Stomach (tissue), 4 donors: ENCODE measurements at regions not wholly inside any gene's neighbourhood (a gene's known extent, or its start where the extent isn't known, plus 50 kb on each side); places are given as distances from the start of the nearest gene placed in this dataset.

Experiments used
- CTCF ChIP-seq, 7 experiments: fragments of 450-650 bp in 4 of 7; fragments of 200-600 bp in 3 of 7; sonication (generic) in 3 of 7; IDR thresholded peaks; one replicate each; pipeline ENCODE4 v1.5.1; 2016 to 2019; ENCODE audit warnings: antibody characterized with exemption in 7 of 7, control low read depth in 2 of 7, mild to moderate bottlenecking in 1 of 7
- POLR2A ChIP-seq, 4 donors: fragments of 450-650 bp; IDR thresholded peaks; one replicate each; pipeline ENCODE4 v1.6.1; 2016; ENCODE audit warnings: antibody characterized with exemption in 4 of 4, control low read depth in 2 of 4, mild to moderate bottlenecking in 1 of 4, moderate library complexity in 1 of 4

DNA sequence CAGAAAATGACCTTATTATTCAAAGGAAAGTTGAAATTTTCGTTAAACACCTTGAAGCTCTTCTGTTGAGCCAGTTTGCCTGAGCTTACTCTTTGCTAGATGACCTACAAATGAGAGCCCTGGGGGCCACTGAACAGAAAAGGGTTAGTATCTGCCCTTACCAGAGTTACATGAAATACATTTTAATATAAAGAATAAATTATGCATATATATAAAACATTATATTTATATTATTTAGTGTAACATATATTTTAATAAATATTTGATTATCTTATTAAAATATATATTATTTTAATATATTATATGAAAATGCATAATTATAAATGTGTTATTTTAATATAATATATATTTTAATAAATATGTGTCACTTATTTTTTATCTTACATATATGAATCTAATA, 628.4 kb upstream of the TPK1 start:
- TF ChIP-seq CTCF (IDR thresholded peaks at IDR 0.05) (no peak), POLR2A (IDR thresholded peaks at IDR 0.05) (no peak)
